HL-60 (cell line): ENCODE measurements at regions not wholly inside any gene's neighbourhood (a gene's known extent, or its start where the extent isn't known, plus 50 kb on each side); places are given as distances from the start of the nearest gene placed in this dataset.

Source experiments
- DNase-seq, 2 experiments: peaks; one replicate each; pipeline ENCODE4 v3.0.0-alpha.2; 2010 to 2020; ENCODE audit warnings: low read depth in 1 of 2, low spot score in 1 of 2
- H3K27ac ChIP-seq: fragments of 250-450 bp; sonication (Bioruptor Pico); replicated peaks from 2 replicates; pipeline ENCODE4 v1.5.1; 2020; ENCODE audit warnings: mild to moderate bottlenecking, moderate library complexity
- H3K27me3 ChIP-seq: fragments of 250-450 bp; sonication (Bioruptor Pico); 2 replicates; pipeline ENCODE4 v1.5.1; 2021; ENCODE audit warnings: mild to moderate bottlenecking, moderate library complexity; ENCODE audit not compliant: insufficient read depth, poor library complexity, severe bottlenecking
- H3K4me3 ChIP-seq: replicated peaks from 2 replicates; pipeline ENCODE4 v1.5.1; 2011; ENCODE audit warnings: mild to moderate bottlenecking, control low read depth, low read length; ENCODE audit not compliant: insufficient read depth
- CTCF ChIP-seq: IDR thresholded peaks from one replicate; pipeline ENCODE4 v1.5.1; 2011; ENCODE audit warnings: low read length, control low read depth, inconsistent platforms; ENCODE audit not compliant: insufficient read depth
- GABPA ChIP-seq: IDR thresholded peaks from 2 replicates; pipeline ENCODE4 v1.6.1; 2012; ENCODE audit warnings: low read depth
- POLR2AphosphoS5 ChIP-seq: IDR thresholded peaks from 2 replicates; pipeline ENCODE4 v1.6.1; 2012; ENCODE audit warnings: low read depth
- REST ChIP-seq: IDR thresholded peaks from 2 replicates; pipeline ENCODE4 v1.6.1; 2012; ENCODE audit warnings: low read depth; ENCODE audit not compliant: insufficient replicate concordance
- SPI1 ChIP-seq: IDR thresholded peaks from 2 replicates; pipeline ENCODE4 v1.6.1; 2012; ENCODE audit warnings: low read depth, mild to moderate bottlenecking, borderline replicate concordance

- no peak for TF ChIP-seq SPI1
- TF ChIP-seq REST: no peak
- TF ChIP-seq CTCF: no peak
- TF ChIP-seq POLR2AphosphoS5: no peak
- no peak for TF ChIP-seq GABPA
- no peak for DNase-seq
- Histone ChIP-seq H3K27ac (no peak overlapping the region), H3K4me3 (no peak overlapping the region), H3K27me3 (no peaks in the 10 kb centered on the region)
Measured at GRCh38 chr5:125496393-125496792, 750.0 kb upstream of the ZNF608 start.

GRCh38 chr5:125497651-125498050, 751.2 kb upstream of the ZNF608 start:
- H3K27me3 ChIP-seq: no peaks in the 10 kb centered on the region

GRCh38 chr5:125499636-125500332, 753.3 kb upstream of the ZNF608 start:
- no peak for DNase-seq
- Histone ChIP-seq H3K4me3 (no peak overlapping the region), H3K27ac (no peak overlapping the region), H3K27me3 (no peaks in the 10 kb centered on the region)
- TF ChIP-seq REST (no peak), GABPA (no peak), POLR2AphosphoS5 (no peak), CTCF (no peak), SPI1 (no peak)

More at GRCh38 chr5:125497651-125498050, 751.2 kb upstream of the ZNF608 start:
- no peak for TF ChIP-seq CTCF
- no peak for TF ChIP-seq SPI1
- no peak for TF ChIP-seq POLR2AphosphoS5
- no peak for TF ChIP-seq GABPA
- Histone ChIP-seq H3K27ac (no peak overlapping the region), H3K4me3 (no peak overlapping the region)
- no peak for DNase-seq

GRCh38 chr5:125501396-125501795, 755.0 kb upstream of the ZNF608 start:
- H3K27me3 ChIP-seq: no peaks in the 10 kb centered on the region
- H3K27ac ChIP-seq: no peak overlapping the region
- no peak for TF ChIP-seq SPI1
- no peak for TF ChIP-seq CTCF
- no peak for TF ChIP-seq POLR2AphosphoS5
- no peak for TF ChIP-seq REST
- no peak for TF ChIP-seq GABPA
- no peak overlapping the region for H3K4me3 ChIP-seq
- DNase-seq: no peak
